MG63 (cell line): ENCODE measurements at regions not wholly inside any gene's neighbourhood (a gene's known extent, or its start where the extent isn't known, plus 50 kb on each side); places are given as distances from the start of the nearest gene placed in this dataset.
"Not testable (repeated sequence)": the region's sequence is repeated elsewhere in the genome, so short reads cannot be mapped to it uniquely, and the experiment has no call there.

Experiments
- DNase-seq: peaks from one replicate; pipeline ENCODE4 v3.0.0-alpha.2; 2020
- H3K27me3 ChIP-seq: fragments of 250-450 bp; sonication (Bioruptor Pico); 2 replicates; pipeline ENCODE4 v1.5.1; 2020; ENCODE audit warnings: mild to moderate bottlenecking, moderate library complexity
- H3K36me3 ChIP-seq: fragments of 250-450 bp; sonication (Bioruptor Pico); 2 replicates; pipeline ENCODE4 v1.5.1; 2020; ENCODE audit warnings: mild to moderate bottlenecking, moderate library complexity
- H3K4me3 ChIP-seq: fragments of 250-450 bp; sonication (Bioruptor Pico); 2 replicates; pipeline ENCODE4 v1.5.1; 2020; ENCODE audit warnings: mild to moderate bottlenecking, moderate library complexity
- H3K9me3 ChIP-seq: fragments of 250-450 bp; sonication (Bioruptor Pico); 2 replicates; pipeline ENCODE4 v1.5.1; 2020; ENCODE audit warnings: mild to moderate bottlenecking, moderate library complexity

DNA sequence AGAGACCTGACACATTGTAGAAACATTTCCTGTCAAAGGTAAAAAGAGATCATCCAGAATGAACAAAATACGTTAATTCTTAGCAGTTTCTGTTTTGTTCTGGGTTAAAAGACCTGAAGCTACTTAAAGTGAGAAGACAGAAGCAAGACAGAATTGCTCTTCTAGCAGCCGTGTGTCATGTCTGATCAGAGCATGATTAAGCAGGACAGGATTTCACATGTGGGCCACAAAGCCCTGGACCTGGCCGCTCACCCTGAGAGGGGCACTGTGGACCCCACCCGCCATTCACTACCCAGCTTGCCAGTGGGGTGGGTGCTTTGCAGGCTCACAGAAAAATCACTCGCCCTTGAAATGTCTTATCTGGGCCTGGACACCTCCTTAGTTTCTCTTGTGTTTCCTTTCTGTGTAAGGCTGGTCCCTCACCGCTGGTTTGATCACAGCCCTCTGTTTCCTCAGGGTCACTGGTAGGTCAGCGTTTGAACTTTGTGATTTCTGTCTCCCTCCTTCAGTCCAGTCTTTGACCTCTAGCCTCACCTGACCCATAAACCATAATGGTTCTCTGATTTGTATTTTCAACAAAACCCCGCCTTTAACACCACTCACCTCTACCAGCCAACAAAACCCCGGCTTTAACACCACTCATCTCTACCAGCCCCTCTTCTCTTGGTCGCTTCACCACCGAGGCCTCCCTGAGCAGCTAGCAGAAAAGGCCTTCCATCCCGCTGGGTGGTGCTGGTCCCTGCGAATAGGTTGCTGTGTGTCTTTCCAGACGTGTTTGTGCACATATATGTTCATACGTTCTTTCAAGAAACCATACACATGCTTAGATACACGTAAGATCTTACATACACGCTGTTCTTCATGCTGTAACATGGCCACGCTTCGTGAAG, 185.0 kb downstream of the OR4M2 start:
- DNase-seq: no peak
- no peaks in the 10 kb centered on the region for H3K27me3 ChIP-seq
- no peaks in the 10 kb centered on the region for H3K36me3 ChIP-seq
- no peaks in the 10 kb centered on the region for H3K9me3 ChIP-seq
- no peak overlapping the region for H3K4me3 ChIP-seq

DNA sequence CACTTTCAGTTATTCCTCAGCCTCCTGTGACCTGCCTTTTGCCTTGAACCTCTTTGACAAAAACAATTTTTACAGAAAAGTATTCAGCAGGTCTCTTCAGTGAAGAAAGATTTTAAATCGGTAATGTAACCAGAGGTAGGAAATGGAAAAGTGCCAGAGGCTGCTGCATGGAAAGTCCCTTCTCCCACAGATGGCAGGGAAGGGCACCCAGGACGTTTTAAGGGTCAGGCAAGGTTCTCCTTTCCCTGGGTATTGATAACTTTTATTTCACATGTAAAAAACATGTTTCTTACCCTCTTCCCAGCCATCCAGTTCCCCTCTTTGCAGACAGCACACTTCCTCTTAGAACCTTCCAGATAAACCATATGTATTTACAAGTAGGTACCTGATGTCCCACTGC, 185.6 kb downstream of the OR4M2 start:
- DNase-seq: no peak
- Histone ChIP-seq H3K36me3 (no peaks in the 10 kb centered on the region), H3K9me3 (no peaks in the 10 kb centered on the region), H3K4me3 (no peak overlapping the region), H3K27me3 (no peaks in the 10 kb centered on the region)

DNA sequence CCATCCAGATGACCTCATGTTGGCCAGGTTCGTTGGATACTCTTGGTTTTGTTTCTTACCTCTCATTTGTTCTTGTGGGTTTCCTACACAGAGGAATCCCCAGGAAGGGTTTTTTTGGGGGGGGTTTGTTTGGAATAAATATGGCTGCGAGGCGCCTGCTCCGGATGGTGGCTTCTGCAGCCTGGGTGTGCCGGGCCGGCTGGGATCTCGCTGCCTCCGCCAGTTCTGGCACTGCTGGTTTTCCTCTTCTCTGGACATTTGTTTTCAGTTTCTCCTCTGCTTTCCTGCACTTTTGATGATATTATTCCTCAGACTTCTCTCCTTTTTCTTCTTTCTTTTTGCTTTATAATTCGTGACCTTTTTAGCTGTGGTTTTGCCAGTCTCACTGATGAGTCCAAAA, 187.4 kb downstream of the OR4M2 start:
- no peaks in the 10 kb centered on the region for H3K27me3 ChIP-seq
- no peak overlapping the region for H3K4me3 ChIP-seq
- H3K36me3 ChIP-seq: no peaks in the 10 kb centered on the region
- H3K9me3 ChIP-seq: no peaks in the 10 kb centered on the region
- DNase-seq: no peak

DNA sequence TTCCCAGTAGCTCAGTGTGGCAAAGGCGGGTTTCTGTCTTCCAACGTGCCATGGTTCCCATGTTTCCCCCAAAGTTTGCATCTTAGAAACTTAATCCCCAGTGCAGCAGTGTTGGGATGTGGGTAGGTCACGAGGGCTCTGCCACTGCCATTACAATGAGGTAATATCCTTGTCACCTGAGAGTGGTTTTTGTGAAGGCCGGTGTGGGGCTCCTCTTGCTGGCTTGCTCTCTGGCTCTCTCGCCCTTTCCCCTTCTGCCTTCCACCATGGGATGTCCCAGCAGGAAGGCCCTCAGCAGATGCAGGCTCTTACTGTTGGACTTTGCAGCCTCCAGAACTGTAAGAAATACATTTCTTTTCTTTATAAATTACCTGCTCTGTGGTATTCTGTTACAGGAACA, 187.9 kb downstream of the OR4M2 start:
- H3K27me3 ChIP-seq, H3K4me3 ChIP-seq, H3K36me3 ChIP-seq, H3K9me3 ChIP-seq, DNase-seq: not testable (repeated sequence)

DNA sequence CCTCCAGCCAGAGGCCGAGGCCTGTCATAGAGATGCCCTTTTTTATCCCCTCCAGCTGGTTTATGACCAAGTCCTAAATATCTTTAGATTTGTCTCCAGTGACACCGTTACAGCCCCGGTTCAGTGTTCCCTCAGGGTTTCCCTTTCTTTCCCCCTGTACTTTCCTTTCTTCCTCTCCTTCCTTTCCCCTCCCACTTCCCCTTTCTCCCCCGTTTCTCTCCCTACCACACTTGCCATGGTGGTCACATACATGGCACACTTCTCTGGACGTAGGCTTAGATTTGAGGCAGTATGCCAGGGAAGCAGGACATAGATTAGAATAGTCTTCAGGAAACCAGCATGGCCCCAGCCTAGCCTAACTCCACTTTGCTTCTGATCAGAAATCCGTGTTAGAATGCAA, 188.3 kb downstream of the OR4M2 start:
- not testable (repeated sequence) for H3K4me3 ChIP-seq, H3K9me3 ChIP-seq

DNA sequence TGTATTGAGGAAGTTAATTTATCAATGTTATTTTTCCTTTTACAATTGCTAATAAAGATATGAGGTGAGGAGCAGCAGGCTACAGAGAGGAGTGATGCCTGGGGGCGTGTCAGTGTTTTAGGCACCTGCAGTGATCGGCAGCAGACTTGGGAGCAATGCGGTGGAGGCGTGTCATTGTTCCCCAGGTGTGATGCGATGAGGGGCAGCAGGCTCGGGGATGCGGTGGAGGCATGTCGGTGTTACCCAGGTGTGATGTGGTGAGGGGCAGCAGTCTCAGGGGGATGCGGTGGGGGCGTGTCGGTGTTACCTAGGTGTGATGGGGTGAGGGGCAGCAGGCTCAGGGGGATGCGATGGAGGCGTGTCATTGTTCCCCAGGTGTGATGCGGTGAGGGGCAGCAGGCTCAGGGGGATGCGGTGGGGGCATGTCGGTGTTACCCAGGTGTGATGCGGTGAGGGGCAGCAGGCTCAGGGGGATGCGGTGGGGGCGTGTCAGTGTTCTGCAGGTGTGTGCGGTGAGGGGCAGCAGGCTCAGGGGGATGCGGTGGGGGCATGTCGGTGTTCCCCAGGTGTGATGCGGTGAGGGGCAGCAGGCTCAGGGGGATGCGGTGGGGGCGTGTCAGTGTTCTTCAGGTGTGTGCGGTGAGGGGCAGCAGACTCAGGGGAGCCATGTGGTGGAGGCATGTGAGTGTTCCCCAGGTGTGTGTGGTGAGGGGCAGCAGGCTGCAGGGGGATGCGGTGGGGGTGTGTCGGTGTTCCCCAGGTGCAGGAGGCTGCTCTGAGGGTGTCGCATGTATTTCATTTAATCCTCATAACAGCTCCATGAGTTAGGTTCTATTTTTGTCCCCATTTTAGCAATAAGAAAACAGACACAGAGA, 186.2 kb upstream of the GOLGA6L22 start:
- not testable (repeated sequence) for H3K36me3 ChIP-seq, H3K9me3 ChIP-seq, H3K4me3 ChIP-seq, H3K27me3 ChIP-seq, DNase-seq

More for the DNA sequence above, 188.3 kb downstream of the OR4M2 start:
- not testable (repeated sequence) for H3K36me3 ChIP-seq, H3K27me3 ChIP-seq, DNase-seq

DNA sequence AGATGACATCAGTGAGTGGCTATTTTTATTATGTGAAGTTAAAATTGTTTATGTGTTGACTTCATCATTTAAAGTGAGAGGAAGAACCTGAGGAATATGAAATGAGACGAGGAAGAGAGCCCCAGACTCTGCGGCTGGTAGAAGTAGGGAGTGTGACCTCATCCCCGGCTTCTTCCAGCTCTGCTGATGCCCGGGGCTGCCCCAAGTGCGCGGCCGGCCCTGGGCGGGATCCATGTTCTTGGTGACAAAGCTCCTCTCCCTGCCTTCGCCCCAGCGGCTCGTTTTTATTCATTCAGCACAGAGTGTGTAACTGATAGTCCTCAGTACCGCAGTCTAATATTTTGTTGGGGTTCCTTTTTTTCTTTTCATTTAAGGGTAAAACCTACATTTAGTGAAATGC, 185.5 kb upstream of the GOLGA6L22 start:
- DNase-seq: peak; percentile 62
- not testable (repeated sequence) for H3K9me3 ChIP-seq, H3K27me3 ChIP-seq, H3K4me3 ChIP-seq, H3K36me3 ChIP-seq

DNA sequence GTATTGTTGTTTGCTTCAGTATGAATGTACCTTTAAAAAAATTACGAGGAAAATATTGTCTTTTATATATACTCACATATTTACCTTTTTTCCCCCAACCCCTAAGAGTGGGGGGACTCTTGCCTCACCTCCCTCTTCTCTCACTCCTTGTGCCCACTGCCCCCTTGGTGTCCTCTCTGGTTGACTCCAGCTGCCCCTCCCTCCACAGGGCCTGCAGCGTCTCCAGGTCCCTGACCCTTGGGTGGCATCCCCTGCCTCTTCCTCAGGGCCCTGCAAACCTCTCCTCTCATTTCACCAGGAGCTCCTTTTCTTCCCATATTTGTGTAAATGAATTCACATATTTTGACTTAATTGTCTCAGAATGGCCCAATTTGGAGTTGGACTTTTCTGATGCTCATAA, 184.3 kb upstream of the GOLGA6L22 start:
- DNase-seq, H3K27me3 ChIP-seq, H3K9me3 ChIP-seq, H3K36me3 ChIP-seq, H3K4me3 ChIP-seq: not testable (repeated sequence)

DNA sequence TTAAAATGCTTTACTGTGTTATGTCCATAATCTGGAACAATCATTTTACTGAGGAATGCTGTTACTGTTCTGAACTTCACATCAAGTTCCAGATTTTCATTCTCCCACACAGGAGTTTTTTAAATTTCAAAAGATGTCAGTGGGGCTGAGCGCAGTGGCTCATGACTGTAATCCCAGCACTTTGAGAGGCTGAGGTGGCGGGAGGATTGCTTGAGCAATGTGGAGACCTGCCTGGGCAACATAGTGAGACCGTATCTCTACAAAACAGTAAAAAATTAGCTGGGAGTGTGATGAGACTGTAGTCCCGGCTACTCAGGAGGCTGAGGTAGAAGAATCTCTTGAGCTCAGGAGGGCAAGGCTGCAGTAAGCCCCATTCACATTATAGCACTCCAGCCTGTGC, 177.9 kb upstream of the GOLGA6L22 start:
- not testable (repeated sequence) for DNase-seq, H3K4me3 ChIP-seq, H3K9me3 ChIP-seq, H3K27me3 ChIP-seq, H3K36me3 ChIP-seq

DNA sequence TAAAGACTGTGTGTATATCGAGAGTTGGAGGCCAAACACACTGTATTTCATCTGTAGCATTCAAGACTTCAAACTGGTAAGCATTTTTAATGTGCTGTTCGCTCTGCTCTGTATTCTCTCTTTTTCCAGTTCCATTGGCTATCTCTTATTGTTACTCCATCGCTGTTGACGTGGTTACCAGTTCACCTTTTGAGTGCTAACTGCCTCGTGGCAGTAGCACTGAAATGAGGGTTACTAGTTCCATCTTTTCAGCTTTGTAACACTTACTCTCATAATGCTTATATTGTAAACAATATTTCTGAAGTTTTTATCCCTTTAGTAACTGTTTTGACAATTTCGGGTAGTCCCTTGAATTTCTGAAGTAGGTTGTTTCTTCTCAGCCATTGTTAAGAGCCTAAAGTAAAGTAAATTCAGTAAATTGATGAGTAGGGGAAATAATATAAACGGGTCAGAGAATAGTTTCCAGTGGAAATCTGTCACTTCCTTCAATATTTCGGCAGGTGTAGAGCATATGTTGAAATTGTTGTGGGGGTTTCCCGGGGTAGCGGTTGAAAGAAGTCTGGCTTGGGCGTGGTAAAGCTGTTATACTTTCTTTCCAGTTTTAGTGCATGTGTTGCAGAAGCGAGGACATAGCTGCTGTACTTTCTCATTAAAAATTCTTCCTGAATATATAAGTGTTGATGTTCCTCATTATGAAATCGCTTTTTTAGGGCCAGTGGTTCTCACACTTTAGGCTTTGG, 175.7 kb upstream of the GOLGA6L22 start:
- not testable (repeated sequence) for H3K36me3 ChIP-seq, DNase-seq, H3K9me3 ChIP-seq, H3K4me3 ChIP-seq
- H3K27me3 ChIP-seq: peaks cover 12% of the 10 kb centered on the region

DNA sequence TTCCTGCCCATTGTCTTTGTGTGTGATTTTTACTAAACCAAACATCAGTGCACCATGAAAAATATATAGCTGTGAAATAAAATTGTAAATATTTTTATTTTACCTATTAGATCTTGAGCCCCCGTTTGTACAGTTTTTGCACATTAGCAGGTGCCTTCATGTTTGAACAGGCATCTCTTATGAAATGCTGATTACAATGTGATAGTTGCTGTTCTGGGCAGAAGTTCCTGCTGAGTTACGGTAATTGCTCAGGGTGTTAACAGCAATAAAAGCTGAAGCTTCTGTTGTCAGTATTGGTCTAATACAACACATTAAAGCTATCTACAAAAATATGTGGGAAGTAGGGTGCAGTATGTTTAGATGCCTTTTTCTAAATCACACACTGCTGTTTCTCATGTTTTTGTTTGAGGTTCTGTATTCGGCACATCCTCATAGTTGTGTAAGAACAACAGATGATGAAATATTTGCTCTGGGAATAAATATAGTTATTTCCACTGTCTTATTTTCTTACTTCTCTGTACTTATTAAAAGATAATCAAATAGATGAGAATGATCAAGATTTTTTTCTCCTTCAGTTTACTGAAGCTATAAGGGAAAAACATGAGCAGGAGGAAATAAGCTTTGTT, 173.8 kb upstream of the GOLGA6L22 start:
- H3K9me3 ChIP-seq, H3K36me3 ChIP-seq, DNase-seq, H3K4me3 ChIP-seq: not testable (repeated sequence)
- H3K27me3 ChIP-seq: peaks cover 12% of the 10 kb centered on the region

DNA sequence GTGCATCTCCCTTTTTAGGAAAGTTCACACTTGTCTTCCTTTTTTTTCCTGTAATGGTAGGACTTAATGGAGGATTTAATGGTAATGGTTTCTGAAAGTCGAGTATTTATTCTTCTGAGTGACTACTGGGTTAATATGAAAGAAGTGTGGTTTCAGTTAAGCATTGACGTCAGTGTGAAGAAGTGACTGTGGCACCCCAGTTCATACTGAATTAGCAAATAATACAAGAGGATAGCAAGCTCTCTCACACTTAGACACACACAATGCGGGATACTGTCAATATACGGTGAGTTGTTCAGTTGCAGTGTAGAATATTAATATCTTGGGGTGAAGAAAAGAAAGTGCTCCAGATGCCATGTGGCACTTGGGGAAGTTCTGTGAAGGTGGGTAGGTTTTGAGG, 167.6 kb upstream of the GOLGA6L22 start:
- H3K9me3 ChIP-seq, H3K27me3 ChIP-seq, H3K4me3 ChIP-seq, H3K36me3 ChIP-seq, DNase-seq: not testable (repeated sequence)

DNA sequence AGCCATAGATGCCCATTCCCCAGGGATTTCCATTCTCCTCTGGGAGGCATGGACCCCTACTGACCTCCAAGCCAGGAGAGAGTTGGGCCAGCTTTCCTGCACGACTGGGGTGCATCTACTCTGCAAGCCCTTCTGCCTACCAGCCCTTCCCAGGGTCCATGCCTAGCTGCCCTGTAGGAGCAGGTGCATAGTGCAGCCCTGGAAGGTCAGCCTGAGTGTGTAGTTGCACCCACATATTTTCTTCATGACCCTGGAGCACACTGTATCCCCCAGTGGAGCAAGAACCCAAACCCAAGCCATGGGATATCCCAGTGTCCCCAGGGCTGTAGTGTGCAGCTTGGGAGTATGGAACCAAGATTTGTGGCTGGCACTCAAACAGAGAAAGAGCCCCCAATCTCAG, 155.6 kb upstream of the GOLGA6L22 start:
- DNase-seq, H3K36me3 ChIP-seq, H3K4me3 ChIP-seq, H3K9me3 ChIP-seq: not testable (repeated sequence)
- H3K27me3 ChIP-seq: peaks cover 12% of the 10 kb centered on the region
